CD4-positive, alpha-beta T cell treated with Interleukin-17A for 4 hours (primary cell): ENCODE measurements at regions not wholly inside any gene's neighbourhood (a gene's known extent, or its start where the extent isn't known, plus 50 kb on each side); places are given as distances from the start of the nearest gene placed in this dataset.

ENCODE experiments used
- DNase-seq: peaks from one replicate; pipeline ENCODE4 v3.0.0-alpha.2; 2020; ENCODE audit warnings: mixed read lengths

GRCh38 chr15:36313736-36314280 is 265.6 kb upstream of the CDIN1 start:
- DNase-seq, result no peak

- no peak for DNase-seq
These were observed 263.8 kb upstream of the CDIN1 start for GRCh38 chr15:36315649-36316048.

- no peak for DNase-seq
These were observed 255.8 kb upstream of the CDIN1 start for GRCh38 chr15:36323615-36324014.

GRCh38 chr15:36325206-36325605 is 254.2 kb upstream of the CDIN1 start:
- no peak for DNase-seq

GRCh38 chr15:36329592-36329991 is 249.8 kb upstream of the CDIN1 start:
- no peak for DNase-seq

- no peak for DNase-seq
These were observed 248.8 kb upstream of the CDIN1 start for GRCh38 chr15:36330598-36330997.

GRCh38 chr15:36331531-36332275 is 247.7 kb upstream of the CDIN1 start:
- DNase-seq, result no peak

GRCh38 chr15:36332301-36332700 is 247.1 kb upstream of the CDIN1 start:
- no peak for DNase-seq

- no peak for DNase-seq
These were observed 246.5 kb upstream of the CDIN1 start for GRCh38 chr15:36332896-36333295.

GRCh38 chr15:36334059-36334458 is 245.4 kb upstream of the CDIN1 start:
- DNase-seq, result no peak

- DNase-seq, result no peak
These were observed 244.2 kb upstream of the CDIN1 start for GRCh38 chr15:36335224-36335623.

- DNase-seq, result no peak
These were observed 243.8 kb upstream of the CDIN1 start for GRCh38 chr15:36335659-36336058.

GRCh38 chr15:36344887-36345286 is 234.5 kb upstream of the CDIN1 start:
- no peak for DNase-seq

- DNase-seq, result no peak
These were observed 232.1 kb upstream of the CDIN1 start for GRCh38 chr15:36347272-36347858.

- DNase-seq, result no peak
These were observed 223.0 kb upstream of the CDIN1 start for GRCh38 chr15:36356466-36356865.

- no peak for DNase-seq
These were observed 222.3 kb upstream of the CDIN1 start for GRCh38 chr15:36356978-36357601.

- DNase-seq, result no peak
These were observed 221.3 kb upstream of the CDIN1 start for GRCh38 chr15:36358094-36358493.

- DNase-seq, result no peak
These were observed 220.9 kb upstream of the CDIN1 start for GRCh38 chr15:36358523-36358922.

GRCh38 chr15:36359286-36359685 is 220.1 kb upstream of the CDIN1 start:
- no peak for DNase-seq

- DNase-seq, result no peak
These were observed 218.0 kb upstream of the CDIN1 start for GRCh38 chr15:36361351-36361870.

- DNase-seq, result no peak
These were observed 216.9 kb upstream of the CDIN1 start for GRCh38 chr15:36362509-36362915.

- no peak for DNase-seq
These were observed 216.1 kb upstream of the CDIN1 start for GRCh38 chr15:36363335-36363734.

GRCh38 chr15:36364377-36364776 is 215.0 kb upstream of the CDIN1 start:
- DNase-seq, result no peak

- no peak for DNase-seq
These were observed 213.5 kb upstream of the CDIN1 start for GRCh38 chr15:36365963-36366362.
